H1 (cell line): ENCODE measurements at regions not wholly inside any gene's neighbourhood (a gene's known extent, or its start where the extent isn't known, plus 50 kb on each side); places are given as distances from the start of the nearest gene placed in this dataset.

Experiments used
- CTCF ChIA-PET: fragments of 300-600 bp; sonication (Branson Sonifier 250); formaldehyde crosslinking; loops from one replicate; lab custom pipeline; 2021; ENCODE audit not compliant: partially characterized antibody; lab: Charles Lee
- POLR2A ChIA-PET: fragments of 300-600 bp; sonication (Branson Sonifier 250); formaldehyde crosslinking; loops from one replicate; lab custom pipeline; 2021; ENCODE audit warnings: inconsistent platforms; ENCODE audit not compliant: partially characterized antibody; lab: Charles Lee
- DNase-seq, 2 experiments: peaks; one replicate each; pipeline versions ENCODE4 v3.0.0 to v3.0.0-alpha.2; 2010 to 2022; ENCODE audit warnings: low spot score in 2 of 2, low read depth in 1 of 2, mixed read lengths in 1 of 2
- FAIRE-seq: peaks from 2 replicates; lab custom pipeline; 2011; peaks lifted over from hg19 to GRCh38; lab: Jason Lieb, UNC
- H2AFZ ChIP-seq: 2 replicates; pipeline ENCODE4 v1.8.1; 2012; ENCODE audit warnings: low read length, inconsistent platforms
- H2AK5ac ChIP-seq: 2 replicates; pipeline ENCODE4 v1.6.1; 2013; ENCODE audit warnings: low read depth, low read length
- H2BK120ac ChIP-seq: replicated peaks from 2 replicates; pipeline ENCODE3; 2013; ENCODE audit warnings: low read depth, low read length, inconsistent platforms
- H2BK12ac ChIP-seq: 2 replicates; pipeline ENCODE4 v1.6.1; 2013; ENCODE audit warnings: low read depth, low read length
- H2BK15ac ChIP-seq: 2 replicates; pipeline ENCODE4 v1.6.1; 2013; ENCODE audit warnings: low read length
- H2BK20ac ChIP-seq: 2 replicates; pipeline ENCODE4 v1.6.1; 2013; ENCODE audit warnings: low read length
- H2BK5ac ChIP-seq: 2 replicates; pipeline ENCODE4 v1.6.1; 2013; ENCODE audit warnings: low read depth, low read length
- H3K14ac ChIP-seq: 2 replicates; pipeline ENCODE4 v1.6.1; 2013; ENCODE audit warnings: inconsistent platforms; ENCODE audit not compliant: insufficient read length
- H3K18ac ChIP-seq: 2 replicates; pipeline ENCODE4 v1.6.1; 2013; ENCODE audit warnings: low read length; ENCODE audit errors: extremely low read depth
- H3K23ac ChIP-seq: 2 replicates; pipeline ENCODE4 v1.6.1; 2013; ENCODE audit warnings: inconsistent platforms; ENCODE audit not compliant: insufficient read length
- H3K23me2 ChIP-seq: 2 replicates; pipeline ENCODE4 v1.6.1; 2013; ENCODE audit warnings: low read depth, low read length
- H3K27ac ChIP-seq: 2 replicates; pipeline ENCODE4 v1.6.1; 2011; ENCODE audit warnings: low read depth, low read length, inconsistent platforms
- H3K27me3 ChIP-seq, 4 experiments: replicated peaks in 1 of 4; 1 replicate in 1 of 4; 2 replicates in 3 of 4; pipeline versions ENCODE4 v1.6.1 to v1.8.1; 2011 to 2013; ENCODE audit warnings: low read length in 3 of 4, mild to moderate bottlenecking in 3 of 4, inconsistent platforms in 2 of 4, mixed read lengths in 2 of 4, moderate library complexity in 1 of 4; ENCODE audit not compliant: control insufficient read depth in 3 of 4, insufficient read depth in 3 of 4; ENCODE audit errors: extremely low read depth in 1 of 4
- H3K36me3 ChIP-seq, 4 experiments: 2 replicates each; pipeline versions ENCODE4 v1.6.1 to v1.8.1; 2011 to 2013; ENCODE audit warnings: mild to moderate bottlenecking in 4 of 4, low read length in 3 of 4, moderate library complexity in 2 of 4, control low read depth in 1 of 4, inconsistent platforms in 1 of 4; ENCODE audit not compliant: insufficient read depth in 4 of 4, control insufficient read depth in 2 of 4
- H3K4ac ChIP-seq: replicated peaks from 2 replicates; pipeline ENCODE3; 2013; ENCODE audit warnings: low read length, low read depth, mixed read lengths, inconsistent platforms; ENCODE audit not compliant: insufficient read length
- H3K4me1 ChIP-seq, 4 experiments: replicated peaks in 1 of 4; 1 replicate in 1 of 4; 2 replicates in 3 of 4; pipeline versions ENCODE4 v1.6.1 to v1.8.1; 2011 to 2013; ENCODE audit warnings: low read length in 3 of 4, inconsistent platforms in 2 of 4, mixed read lengths in 1 of 4; ENCODE audit not compliant: insufficient read depth in 4 of 4, control insufficient read depth in 3 of 4
- H3K4me2 ChIP-seq, 2 experiments: 2 replicates each; pipeline versions ENCODE4 v1.6.1 to v1.8.1; 2011 to 2013; ENCODE audit warnings: low read depth in 2 of 2, low read length in 2 of 2, control low read depth in 1 of 2, inconsistent platforms in 1 of 2, mild to moderate bottlenecking in 1 of 2; ENCODE audit not compliant: insufficient read depth in 1 of 2
- H3K4me3 ChIP-seq, 4 experiments: fragments of 200-600, 300-600 bp in 1 of 4; sonication (generic), shearing (Covaris generic), sonication (Bioruptor Twin) in 1 of 4; 2 replicates each; pipeline versions ENCODE4 v1.5.1 to v1.8.1; 2011 to 2016; ENCODE audit warnings: low read length in 4 of 4, low read depth in 3 of 4, control low read depth in 2 of 4, inconsistent platforms in 2 of 4, mild to moderate bottlenecking in 2 of 4, mixed read lengths in 1 of 4, moderate library complexity in 1 of 4; ENCODE audit not compliant: insufficient read depth in 2 of 4; ENCODE audit errors: extremely low read depth in 1 of 4
- H3K56ac ChIP-seq: replicated peaks from 2 replicates; pipeline ENCODE3; 2013; ENCODE audit warnings: low read depth, mild to moderate bottlenecking, mixed read lengths, low read length, inconsistent platforms; ENCODE audit not compliant: insufficient read length
- H3K79me1 ChIP-seq: 2 replicates; pipeline ENCODE4 v1.6.1; 2013; ENCODE audit warnings: low read depth, low read length, control low read depth
- H3K79me2 ChIP-seq, 2 experiments: 2 replicates each; pipeline versions ENCODE4 v1.6.1 to v1.8.1; 2012 to 2013; ENCODE audit warnings: low read length in 2 of 2, mild to moderate bottlenecking in 2 of 2, inconsistent platforms in 1 of 2; ENCODE audit not compliant: insufficient read depth in 2 of 2, control insufficient read depth in 1 of 2
- H3K9ac ChIP-seq, 4 experiments: replicated peaks in 1 of 4; 1 replicate in 1 of 4; 2 replicates in 3 of 4; pipeline versions ENCODE4 v1.6.1 to v1.8.1; 2011 to 2013; ENCODE audit warnings: low read depth in 3 of 4, low read length in 3 of 4, control low read depth in 2 of 4, mild to moderate bottlenecking in 2 of 4, moderate library complexity in 2 of 4, inconsistent platforms in 1 of 4; ENCODE audit errors: extremely low read depth in 1 of 4
- H3K9me3 ChIP-seq, 2 experiments: 2 replicates each; pipeline versions ENCODE4 v1.6.1 to v1.8.1; 2012 to 2013; ENCODE audit warnings: mild to moderate bottlenecking in 2 of 2, moderate library complexity in 2 of 2, control low read depth in 1 of 2, inconsistent platforms in 1 of 2, low read depth in 1 of 2, low read length in 1 of 2, mixed read lengths in 1 of 2; ENCODE audit not compliant: insufficient read depth in 2 of 2
- H4K20me1 ChIP-seq, 2 experiments: replicated peaks in 1 of 2; 2 replicates each; pipeline versions ENCODE3 to v1.8.1; 2011 to 2013; ENCODE audit warnings: inconsistent platforms in 2 of 2, low read length in 2 of 2, mild to moderate bottlenecking in 1 of 2; ENCODE audit not compliant: insufficient read depth in 2 of 2, control insufficient read depth in 1 of 2
- H4K5ac ChIP-seq: 2 replicates; pipeline ENCODE4 v1.6.1; 2013; ENCODE audit warnings: low read length, low read depth, mixed read lengths, inconsistent platforms; ENCODE audit not compliant: insufficient read length
- H4K8ac ChIP-seq: 2 replicates; pipeline ENCODE4 v1.8.0; 2013; ENCODE audit warnings: mild to moderate bottlenecking, moderate library complexity, low read length, inconsistent platforms; ENCODE audit not compliant: insufficient read depth; ENCODE audit errors: extremely low read depth
- H4K91ac ChIP-seq: replicated peaks from 2 replicates; pipeline ENCODE3; 2013; ENCODE audit warnings: low read length, mixed read lengths, inconsistent platforms; ENCODE audit not compliant: insufficient read length
- BACH1 ChIP-seq: IDR thresholded peaks from 2 replicates; pipeline ENCODE4 v1.6.1; 2012; ENCODE audit warnings: low read length, improper control_type of control experiment
- JUN ChIP-seq: IDR thresholded peaks from 2 replicates; pipeline ENCODE4 v1.6.1; 2011; ENCODE audit warnings: low read depth, mild to moderate bottlenecking, improper control_type of control experiment, low read length
- MAFK ChIP-seq: IDR thresholded peaks from 2 replicates; pipeline ENCODE4 v1.6.1; 2012; ENCODE audit warnings: low read depth, mild to moderate bottlenecking, improper control_type of control experiment, low read length
- POU5F1 ChIP-seq: IDR thresholded peaks from 2 replicates; pipeline ENCODE4 v1.6.1; 2011; ENCODE audit warnings: low read depth, mild to moderate bottlenecking, low read length, moderate library complexity
- SP2 ChIP-seq: IDR thresholded peaks from 2 replicates; pipeline ENCODE4 v1.6.1; 2012; ENCODE audit warnings: mild to moderate bottlenecking, low read length, inconsistent platforms
- WGBS, 2 experiments: shearing (Covaris generic) in 1 of 2; methylation state at CpG; one replicate each; pipeline versions ENCODE4 v1.1.6 to v1.1.7; 2013 to 2015; ENCODE audit warnings: low lambda C conversion rate in 2 of 2, mixed read lengths in 2 of 2, inconsistent platforms in 1 of 2, low coverage in 1 of 2, missing lambda C conversion rate in 1 of 2; ENCODE audit not compliant: insufficient replicate concordance in 2 of 2, insufficient coverage in 1 of 2, insufficient read length in 1 of 2; ENCODE audit errors: extremely low coverage in 1 of 2, missing lambda C conversion rate in 1 of 2; 5-methylcytosine and 5-hydroxymethylcytosine counted together
- TF ChIP-seq, protein P1 (sequence below): IDR thresholded peaks from 2 replicates; pipeline ENCODE4 v1.6.1; 2012; ENCODE audit warnings: inconsistent platforms

- FAIRE-seq (no peak), DNase-seq (no peak)
- Histone ChIP-seq H4K5ac (no peak overlapping the region), H2AK5ac (no peak overlapping the region), H3K27ac (no peak overlapping the region), H2BK12ac (no peak overlapping the region), H3K4me3 (no peak overlapping the region), H2BK5ac (no peak overlapping the region), H2BK120ac (no peak overlapping the region), H3K79me1 (no peaks in the 10 kb centered on the region), H4K20me1 (no peaks in the 10 kb centered on the region), H3K14ac (no peak overlapping the region), H3K18ac (no peak overlapping the region), H4K8ac (no peak overlapping the region), H3K23me2 (no peaks in the 10 kb centered on the region), H3K4me1 (no peaks in the 10 kb centered on the region), H3K79me2 (no peaks in the 10 kb centered on the region), H3K56ac (no peak overlapping the region), H2AFZ (no peak overlapping the region), H2BK20ac (no peak overlapping the region), H3K9ac (no peak overlapping the region), H3K36me3 (no peaks in the 10 kb centered on the region), H3K23ac (no peak overlapping the region), H3K4me2 (no peak overlapping the region), H3K9me3 (peaks cover 0 to 4% of the 10 kb centered on the region in 2 experiments; a peak in 1 of 4 replicates), H3K27me3 (no peaks in the 10 kb centered on the region), H2BK15ac (no peak overlapping the region), H3K4ac (no peak overlapping the region), H4K91ac (no peak overlapping the region)
- WGBS, 2 experiments, result 87% methylated on average over 2 of the region's 2 CpGs; no CpG with 5 or more reads in 1 of the 2 experiments
- CTCF ChIA-PET, result no interaction called here
- TF ChIP-seq BACH1, result no peak
- no peak for TF ChIP-seq JUN
- TF ChIP-seq MAFK, result no peak
- TF ChIP-seq POU5F1, result no peak
- TF ChIP-seq, protein P1, sequence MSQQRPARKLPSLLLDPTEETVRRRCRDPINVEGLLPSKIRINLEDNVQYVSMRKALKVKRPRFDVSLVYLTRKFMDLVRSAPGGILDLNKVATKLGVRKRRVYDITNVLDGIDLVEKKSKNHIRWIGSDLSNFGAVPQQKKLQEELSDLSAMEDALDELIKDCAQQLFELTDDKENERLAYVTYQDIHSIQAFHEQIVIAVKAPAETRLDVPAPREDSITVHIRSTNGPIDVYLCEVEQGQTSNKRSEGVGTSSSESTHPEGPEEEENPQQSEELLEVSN, result no peak
- TF ChIP-seq SP2, result no peak
- POLR2A ChIA-PET, result no interaction called here
Measured at GRCh38 chr10:61299156-61299555, 154.0 kb downstream of the TMEM26 start.
